ENCODE measurements at regions not wholly inside any gene's neighbourhood (a gene's known extent, or its start where the extent isn't known, plus 50 kb on each side); places are given as distances from the start of the nearest gene placed in this dataset.

- Histone ChIP-seq H3K4me3 (ENCODE audit: low read depth, low read length) (no peak overlapping the region), H3K27me3 (ENCODE audit: control insufficient read depth, insufficient read depth, low read length) (no peaks in the 10 kb centered on the region), H3K36me3 (ENCODE audit: control insufficient read depth, insufficient read depth, low read length) (no peaks in the 10 kb centered on the region)
- TF ChIP-seq CTCF (IDR thresholded peaks at IDR 0.05; ENCODE audit: insufficient read depth, low read length, poor library complexity, severe bottlenecking): no peak
- DNase-seq (ENCODE audit: low read depth): no peak
Observed at GRCh38 chr13:73945871-73946270, 188.3 kb downstream of the KLF12 start.

GRCh38 chr13:73945382-73945781 is 188.8 kb downstream of the KLF12 start:
- no peaks in the 10 kb centered on the region for H3K36me3 ChIP-seq (ENCODE audit: control insufficient read depth, insufficient read depth, low read length)
- TF ChIP-seq CTCF (IDR thresholded peaks at IDR 0.05; ENCODE audit: insufficient read depth, low read length, poor library complexity, severe bottlenecking): no peak
- no peaks in the 10 kb centered on the region for H3K27me3 ChIP-seq (ENCODE audit: control insufficient read depth, insufficient read depth, low read length)
- DNase-seq (ENCODE audit: low read depth): no peak
- no peak overlapping the region for H3K4me3 ChIP-seq (ENCODE audit: low read depth, low read length)

GRCh38 chr13:73943965-73944233 is 190.3 kb downstream of the KLF12 start:
- no peak for TF ChIP-seq CTCF (IDR thresholded peaks at IDR 0.05; ENCODE audit: insufficient read depth, low read length, poor library complexity, severe bottlenecking)
- H3K4me3 ChIP-seq (ENCODE audit: low read depth, low read length): no peak overlapping the region
- no peak for DNase-seq (ENCODE audit: low read depth)
- H3K27me3 ChIP-seq (ENCODE audit: control insufficient read depth, insufficient read depth, low read length): no peaks in the 10 kb centered on the region
- no peaks in the 10 kb centered on the region for H3K36me3 ChIP-seq (ENCODE audit: control insufficient read depth, insufficient read depth, low read length)

- no peaks in the 10 kb centered on the region for H3K27me3 ChIP-seq (ENCODE audit: control insufficient read depth, insufficient read depth, low read length)
- no peak for DNase-seq (ENCODE audit: low read depth)
- H3K4me3 ChIP-seq (ENCODE audit: low read depth, low read length): no peak overlapping the region
- no peaks in the 10 kb centered on the region for H3K36me3 ChIP-seq (ENCODE audit: control insufficient read depth, insufficient read depth, low read length)
- no peak for TF ChIP-seq CTCF (IDR thresholded peaks at IDR 0.05; ENCODE audit: insufficient read depth, low read length, poor library complexity, severe bottlenecking)
Observed at GRCh38 chr13:73943137-73943964, 190.9 kb downstream of the KLF12 start.

- DNase-seq (ENCODE audit: low read depth): no peak
- no peaks in the 10 kb centered on the region for H3K36me3 ChIP-seq (ENCODE audit: control insufficient read depth, insufficient read depth, low read length)
- no peak overlapping the region for H3K4me3 ChIP-seq (ENCODE audit: low read depth, low read length)
- no peaks in the 10 kb centered on the region for H3K27me3 ChIP-seq (ENCODE audit: control insufficient read depth, insufficient read depth, low read length)
- TF ChIP-seq CTCF (IDR thresholded peaks at IDR 0.05; ENCODE audit: insufficient read depth, low read length, poor library complexity, severe bottlenecking): no peak
Observed at GRCh38 chr13:73941752-73942151, 192.5 kb downstream of the KLF12 start.

GRCh38 chr13:73940098-73940497 is 194.1 kb downstream of the KLF12 start:
- DNase-seq (ENCODE audit: low read depth): no peak
- no peak overlapping the region for H3K4me3 ChIP-seq (ENCODE audit: low read depth, low read length)
- H3K27me3 ChIP-seq (ENCODE audit: control insufficient read depth, insufficient read depth, low read length): no peaks in the 10 kb centered on the region
- no peak for TF ChIP-seq CTCF (IDR thresholded peaks at IDR 0.05; ENCODE audit: insufficient read depth, low read length, poor library complexity, severe bottlenecking)
- no peaks in the 10 kb centered on the region for H3K36me3 ChIP-seq (ENCODE audit: control insufficient read depth, insufficient read depth, low read length)

Measured in kidney epithelial cell (primary cell).